BE2C (cell line): ENCODE measurements at regions not wholly inside any gene's neighbourhood (a gene's known extent, or its start where the extent isn't known, plus 50 kb on each side); places are given as distances from the start of the nearest gene placed in this dataset.
"Not testable (repeated sequence)": the region's sequence is repeated elsewhere in the genome, so short reads cannot be mapped to it uniquely, and the experiment has no call there.

ENCODE experiments used
- DNase-seq: peaks from one replicate; pipeline ENCODE4 v3.0.0-alpha.2; 2020
- H3K27me3 ChIP-seq: fragments of 250-450 bp; sonication (Bioruptor Pico); 2 replicates; pipeline ENCODE4 v1.5.1; 2020; ENCODE audit warnings: mild to moderate bottlenecking
- H3K36me3 ChIP-seq: fragments of 250-450 bp; sonication (Bioruptor Pico); 2 replicates; pipeline ENCODE4 v1.5.1; 2020; ENCODE audit warnings: mild to moderate bottlenecking
- H3K4me1 ChIP-seq: fragments of 250-450 bp; sonication (Bioruptor Pico); 2 replicates; pipeline ENCODE4 v1.5.1; 2020
- H3K4me3 ChIP-seq: 2 replicates; pipeline ENCODE4 v1.5.1; 2011; ENCODE audit warnings: low read depth, low read length
- H3K9me3 ChIP-seq: fragments of 250-450 bp; sonication (Bioruptor Pico); 2 replicates; pipeline ENCODE4 v1.5.1; 2020
- CTCF ChIP-seq: IDR thresholded peaks from 2 replicates; pipeline ENCODE4 v1.5.1; 2012; ENCODE audit warnings: mild to moderate bottlenecking, low read depth, low read length

GRCh38 chr3:18538463-18539230 lies 113.5 kb upstream of the SATB1 start:
- Histone ChIP-seq H3K4me1 (no peaks in the 10 kb centered on the region), H3K4me3 (no peak overlapping the region), H3K27me3 (no peaks in the 10 kb centered on the region), H3K9me3 (no peaks in the 10 kb centered on the region), H3K36me3 (no peaks in the 10 kb centered on the region)
- no peak for DNase-seq
- no peak for TF ChIP-seq CTCF

GRCh38 chr3:18533039-18533438 lies 107.9 kb upstream of the SATB1 start:
- TF ChIP-seq CTCF, result no peak
- no peaks in the 10 kb centered on the region for H3K9me3 ChIP-seq
- H3K27me3 ChIP-seq, result no peaks in the 10 kb centered on the region
- H3K4me1 ChIP-seq, result no peaks in the 10 kb centered on the region
- DNase-seq, result no peak
- H3K4me3 ChIP-seq, result no peak overlapping the region
- no peaks in the 10 kb centered on the region for H3K36me3 ChIP-seq

DNA sequence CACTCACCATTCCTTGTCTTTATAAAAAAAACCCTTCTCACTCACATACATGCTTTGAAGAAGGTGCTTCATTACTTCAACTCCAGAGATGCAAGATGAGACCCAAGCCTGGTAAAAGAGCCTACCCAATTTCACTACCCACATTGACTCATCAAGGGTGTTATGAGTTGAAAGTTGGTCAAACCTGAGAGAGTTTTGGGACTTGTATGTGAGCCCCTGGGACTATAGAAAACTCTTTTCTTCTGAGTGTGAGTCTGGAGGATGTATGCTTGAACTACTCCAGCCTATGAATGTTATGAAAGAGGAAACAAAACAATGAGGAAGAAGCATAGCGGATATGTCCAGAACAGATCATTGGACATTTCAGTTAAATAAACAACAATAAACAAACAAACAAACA lies 106.5 kb upstream of the SATB1 start:
- no peaks in the 10 kb centered on the region for H3K27me3 ChIP-seq
- DNase-seq, result no peak
- no peaks in the 10 kb centered on the region for H3K4me1 ChIP-seq
- TF ChIP-seq CTCF, result no peak
- H3K36me3 ChIP-seq, result no peaks in the 10 kb centered on the region
- H3K4me3 ChIP-seq, result no peak overlapping the region
- H3K9me3 ChIP-seq, result no peaks in the 10 kb centered on the region

DNA sequence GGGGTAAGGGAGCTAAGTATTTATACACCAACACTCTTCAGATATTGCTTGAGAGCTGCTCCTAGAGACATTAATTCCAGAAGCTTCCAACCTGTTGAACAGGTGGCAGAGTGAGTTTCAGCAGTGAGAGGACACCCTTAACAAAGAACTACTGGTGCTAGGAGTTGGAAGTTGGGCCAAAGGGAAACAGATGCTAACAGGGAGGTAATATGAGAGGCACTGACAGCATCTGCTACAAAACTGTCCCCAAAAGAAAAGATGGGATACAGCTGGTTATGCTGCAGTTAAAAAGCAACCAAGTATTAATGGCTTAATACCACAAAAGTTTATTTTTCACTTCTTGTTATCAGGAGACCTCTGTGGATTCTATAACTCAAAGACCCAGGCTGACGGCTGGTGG lies 104.5 kb upstream of the SATB1 start:
- no peak overlapping the region for H3K4me3 ChIP-seq
- no peak for DNase-seq
- H3K9me3 ChIP-seq, result no peaks in the 10 kb centered on the region
- no peaks in the 10 kb centered on the region for H3K4me1 ChIP-seq
- TF ChIP-seq CTCF, result no peak
- no peaks in the 10 kb centered on the region for H3K27me3 ChIP-seq
- H3K36me3 ChIP-seq, result no peaks in the 10 kb centered on the region

- Histone ChIP-seq H3K9me3 (no peaks in the 10 kb centered on the region), H3K4me3 (no peak overlapping the region), H3K4me1 (no peaks in the 10 kb centered on the region), H3K27me3 (no peaks in the 10 kb centered on the region), H3K36me3 (no peaks in the 10 kb centered on the region)
- TF ChIP-seq CTCF, result no peak
- no peak for DNase-seq
These were observed 102.6 kb upstream of the SATB1 start for GRCh38 chr3:18527691-18528090.

- Histone ChIP-seq H3K27me3 (no peaks in the 10 kb centered on the region), H3K9me3 (no peaks in the 10 kb centered on the region)
- no peak for DNase-seq
These were observed 101.5 kb upstream of the SATB1 start for GRCh38 chr3:18526667-18527066.

DNA sequence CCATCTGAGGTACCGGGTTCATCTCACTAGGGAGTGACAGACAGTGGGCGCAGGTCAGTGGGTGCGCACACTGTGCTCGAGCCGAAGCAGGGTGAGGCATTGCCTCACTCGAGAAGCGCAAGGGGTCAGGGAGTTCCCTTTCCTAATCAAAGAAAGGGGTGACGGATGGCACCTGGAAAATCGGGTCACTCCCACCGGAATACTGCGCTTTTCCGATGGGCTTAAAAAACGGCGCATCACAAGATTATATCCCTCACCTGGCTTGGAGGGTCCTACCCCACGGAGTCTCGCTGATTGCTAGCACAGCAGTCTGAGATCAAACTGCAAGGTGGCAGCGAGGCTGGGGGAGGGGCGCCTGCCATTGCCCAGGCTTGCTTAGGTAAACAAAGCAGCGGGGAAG lies 91.0 kb upstream of the SATB1 start:
- not testable (repeated sequence) for DNase-seq, H3K4me3 ChIP-seq, H3K4me1 ChIP-seq, H3K9me3 ChIP-seq, H3K36me3 ChIP-seq, H3K27me3 ChIP-seq

More at GRCh38 chr3:18526667-18527066, 101.5 kb upstream of the SATB1 start:
- TF ChIP-seq CTCF, result no peak
- no peak overlapping the region for H3K4me3 ChIP-seq
- H3K4me1 ChIP-seq, result no peaks in the 10 kb centered on the region
- no peaks in the 10 kb centered on the region for H3K36me3 ChIP-seq
